ENCODE measurements at regions not wholly inside any gene's neighbourhood (a gene's known extent, or its start where the extent isn't known, plus 50 kb on each side); places are given as distances from the start of the nearest gene placed in this dataset.

DNA sequence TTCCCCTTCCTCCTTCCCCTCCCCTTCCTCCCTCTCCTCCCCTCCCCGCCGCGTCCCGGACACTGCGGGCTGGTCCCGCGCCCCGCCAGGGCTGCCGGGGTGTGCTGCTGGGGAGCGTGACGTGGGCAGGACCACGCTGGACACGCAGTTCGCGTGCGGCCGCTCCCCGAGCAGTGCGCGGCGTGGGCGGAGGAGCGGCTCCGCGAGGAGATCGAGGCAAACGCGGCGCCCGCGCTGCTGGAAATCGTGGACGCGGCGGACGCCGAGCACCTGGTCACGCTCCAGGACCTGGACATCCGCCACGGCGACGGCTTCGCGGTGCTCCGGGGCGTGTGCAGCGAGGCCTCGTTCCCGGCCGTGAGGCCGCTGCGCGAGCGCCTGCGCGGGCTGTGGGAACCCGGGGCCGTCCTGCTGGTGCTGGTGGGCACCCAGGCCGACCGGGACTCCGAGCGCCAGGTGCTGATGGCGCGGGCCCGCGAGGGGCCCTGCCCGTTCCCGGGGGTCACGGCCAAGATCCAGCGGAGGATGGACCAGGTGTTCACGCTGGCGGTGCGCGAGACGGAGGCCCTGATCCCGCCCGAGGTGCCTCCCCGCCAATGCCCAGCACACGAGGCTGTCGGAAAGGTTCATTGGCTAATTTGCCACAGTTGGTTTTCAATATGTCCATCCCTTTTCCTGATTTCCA, 84.3 kb downstream of the TNFAIP2 start:
- no peak for DNase-seq (ENCODE audit: low spot score)

DNA sequence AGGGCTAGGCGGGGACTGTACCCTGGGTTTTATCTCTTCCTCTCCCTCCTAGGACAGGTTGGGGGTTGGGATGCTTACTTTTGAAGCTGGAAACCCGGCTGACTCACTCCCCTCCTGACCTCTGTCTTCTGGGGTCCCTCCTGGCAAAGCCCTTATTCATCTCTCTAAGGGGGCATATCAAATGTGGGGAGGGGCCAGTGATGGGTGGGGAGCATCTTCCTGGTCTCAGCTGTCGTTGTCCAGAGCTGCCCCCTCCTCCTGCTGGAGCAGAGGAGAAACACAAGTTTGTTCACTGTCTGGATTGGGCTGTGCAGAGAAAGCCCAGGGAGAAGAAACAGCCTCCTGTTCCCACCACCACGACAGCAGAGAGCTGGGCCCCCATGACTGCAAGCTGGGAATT, 85.8 kb downstream of the TNFAIP2 start:
- no peak for DNase-seq (ENCODE audit: low spot score)

GRCh38 chr14:103209506-103209905, 86.2 kb downstream of the TNFAIP2 start:
- DNase-seq (ENCODE audit: low spot score) = no peak

GRCh38 chr14:103213331-103213730, 90.1 kb downstream of the TNFAIP2 start:
- DNase-seq (ENCODE audit: low spot score) = no peak

GRCh38 chr14:103214461-103214958, 91.2 kb downstream of the TNFAIP2 start:
- no peak for DNase-seq (ENCODE audit: low spot score)

GRCh38 chr14:103216399-103216798, 93.1 kb downstream of the TNFAIP2 start:
- DNase-seq (ENCODE audit: low spot score) = no peak

DNA sequence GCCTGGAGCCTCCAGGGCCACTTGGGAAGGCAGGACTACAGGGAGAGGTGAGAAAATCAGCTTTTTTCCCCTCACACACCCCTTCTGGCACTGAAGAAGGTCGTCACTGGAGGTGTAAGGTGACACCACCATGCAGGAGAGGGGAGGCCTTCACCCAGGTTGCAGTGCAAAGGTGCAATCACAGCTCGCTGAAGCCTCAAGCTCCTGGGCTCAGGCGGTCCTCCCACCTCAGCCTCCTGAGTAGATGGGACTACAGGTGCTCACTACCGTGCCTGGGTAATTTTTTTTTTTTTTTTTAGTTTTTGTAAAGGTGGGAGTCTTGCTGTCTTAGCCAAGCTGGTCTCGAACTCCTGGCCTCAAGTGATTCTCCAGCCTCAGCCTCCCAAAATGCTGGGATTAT, 93.6 kb downstream of the TNFAIP2 start:
- DNase-seq (ENCODE audit: low spot score) = no peak

GRCh38 chr14:103217538-103217937, 94.3 kb downstream of the TNFAIP2 start:
- DNase-seq (ENCODE audit: low spot score) = no peak

DNA sequence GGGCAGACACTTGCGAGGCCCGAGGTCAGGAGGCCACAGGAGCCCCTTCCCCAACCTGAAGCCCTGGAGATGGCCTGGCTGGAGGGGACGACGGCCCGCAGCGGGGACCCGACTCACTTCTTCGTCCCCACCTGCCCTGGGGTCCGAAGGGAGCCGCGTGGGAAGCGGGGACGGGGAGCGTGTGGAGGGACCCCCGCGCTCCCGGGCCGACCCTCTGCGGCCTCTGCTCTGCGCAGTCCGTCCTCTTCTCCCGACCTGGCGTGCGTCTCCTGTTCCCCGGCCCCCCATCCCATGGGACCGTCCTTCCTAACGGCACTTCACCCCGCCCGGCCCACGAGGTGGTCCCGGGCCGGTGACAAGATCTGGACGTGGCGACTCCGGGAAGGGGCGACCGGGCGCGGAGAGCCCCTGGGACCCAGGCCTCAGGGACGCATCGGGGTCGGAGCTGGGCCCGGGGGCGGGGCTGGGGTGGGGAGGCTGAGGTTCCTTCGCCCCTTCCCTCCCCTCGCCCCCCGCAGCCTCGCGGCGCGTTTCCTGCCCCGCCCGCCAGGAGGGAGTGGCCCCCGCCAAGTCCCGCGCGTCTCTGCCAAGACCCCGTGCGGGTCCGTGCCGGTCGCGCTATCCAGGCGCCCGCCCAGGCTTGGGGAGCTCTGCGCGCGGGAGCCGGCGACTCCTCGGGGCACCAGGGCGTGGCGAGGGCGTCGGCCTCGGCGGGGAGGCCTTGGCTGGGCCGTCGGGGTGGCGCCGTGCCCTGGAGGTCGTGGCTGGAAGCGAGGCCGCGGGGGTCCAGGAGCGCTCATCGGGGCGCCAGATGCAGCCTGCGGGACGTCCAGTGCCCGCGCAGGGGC, 97.1 kb downstream of the TNFAIP2 start:
- DNase-seq (ENCODE audit: low spot score) = no peak

GRCh38 chr14:103220982-103221641, 97.9 kb downstream of the TNFAIP2 start:
- DNase-seq (ENCODE audit: low spot score) = no peak

DNA sequence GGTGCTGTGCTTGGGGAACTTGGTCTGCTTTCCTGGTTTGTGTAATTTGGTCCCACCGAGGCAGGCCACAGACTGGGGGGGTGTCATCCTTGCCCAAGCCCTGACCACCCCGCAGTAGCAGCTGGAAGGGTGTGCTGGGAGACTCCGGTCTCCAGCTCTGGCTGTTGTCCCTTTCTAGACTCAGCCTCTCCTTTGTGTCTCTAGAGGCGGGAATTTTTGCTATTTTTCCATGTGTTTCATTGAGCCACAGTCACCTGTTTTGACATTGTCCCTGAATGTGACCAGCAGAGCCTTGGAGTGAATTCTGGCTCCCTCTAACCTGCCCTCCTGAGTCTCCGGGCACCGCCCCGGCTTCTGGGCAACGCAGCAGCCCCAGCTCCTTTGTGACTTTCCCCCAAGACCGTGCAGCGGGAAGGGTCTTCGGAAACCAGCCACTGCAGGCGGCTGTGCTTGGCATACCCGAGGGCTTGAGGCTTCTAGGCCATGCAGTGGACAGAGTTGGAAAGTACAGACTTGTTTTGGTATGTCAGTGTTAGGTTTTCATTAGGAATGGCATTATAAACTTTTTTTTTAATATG, 98.6 kb downstream of the TNFAIP2 start:
- DNase-seq (ENCODE audit: low spot score) = no peak

GRCh38 chr14:103223818-103224352, 100.6 kb downstream of the TNFAIP2 start:
- DNase-seq (ENCODE audit: low spot score) = no peak

- no peak for DNase-seq (ENCODE audit: low spot score)
Observed at GRCh38 chr14:103225062-103225461, 101.8 kb downstream of the TNFAIP2 start.

DNA sequence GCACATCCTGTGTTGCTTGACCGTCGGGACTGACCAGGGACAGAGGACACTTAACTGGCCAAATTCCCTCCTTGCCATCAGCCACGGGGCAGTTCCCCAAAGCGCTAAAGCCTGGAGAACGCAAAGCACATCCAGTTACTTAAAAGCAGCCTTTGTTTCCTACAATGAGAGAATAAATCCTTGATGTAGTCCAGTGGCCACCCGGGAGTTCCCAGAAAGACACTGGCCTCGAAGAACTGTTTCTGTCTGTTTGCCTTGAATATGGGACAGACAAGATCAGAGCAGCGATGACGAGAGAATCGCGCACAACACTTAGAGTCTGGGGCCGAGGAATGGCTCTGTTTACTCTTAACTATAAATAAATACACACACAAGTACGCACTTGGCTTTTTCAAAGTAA, 102.2 kb downstream of the TNFAIP2 start:
- DNase-seq (ENCODE audit: low spot score) = no peak

GRCh38 chr14:103227094-103227768, 104.0 kb downstream of the TNFAIP2 start:
- no peak for DNase-seq (ENCODE audit: low spot score)

DNA sequence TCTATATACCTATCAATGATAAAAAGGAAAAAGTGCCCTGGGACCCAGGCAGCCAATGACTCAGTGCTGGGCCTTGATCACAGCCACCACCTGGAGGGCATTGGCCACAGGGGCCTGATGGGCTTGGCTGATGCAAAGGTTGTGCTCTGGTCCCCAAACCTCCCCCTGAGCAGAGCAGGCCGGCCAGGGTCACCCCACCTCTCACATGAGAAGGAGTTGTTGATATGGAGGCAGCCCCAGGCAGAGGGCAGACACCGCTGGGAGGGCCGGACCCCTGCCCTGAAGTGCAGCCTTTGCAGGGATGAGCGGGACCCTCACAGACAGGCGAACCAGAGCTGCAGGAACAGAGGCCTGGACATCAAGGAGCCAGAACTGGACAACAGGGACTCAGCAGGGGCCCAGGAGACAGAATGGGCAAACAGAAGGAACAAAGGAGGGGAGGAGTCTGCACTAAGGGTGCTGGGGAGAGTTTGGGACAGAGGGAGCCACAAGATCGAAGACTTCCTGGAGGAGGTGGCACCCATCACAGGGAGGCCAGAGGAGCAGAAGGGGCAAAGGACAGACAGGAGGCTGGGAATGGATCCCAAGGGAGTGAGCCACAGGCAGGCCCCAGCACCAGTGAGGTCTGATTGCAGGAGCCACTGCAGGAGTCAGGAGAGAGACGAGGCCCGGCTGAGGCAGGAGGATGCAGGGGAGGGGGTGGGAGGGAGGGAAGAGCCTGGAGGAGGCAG, 105.0 kb downstream of the TNFAIP2 start:
- no peak for DNase-seq (ENCODE audit: low spot score)

DNA sequence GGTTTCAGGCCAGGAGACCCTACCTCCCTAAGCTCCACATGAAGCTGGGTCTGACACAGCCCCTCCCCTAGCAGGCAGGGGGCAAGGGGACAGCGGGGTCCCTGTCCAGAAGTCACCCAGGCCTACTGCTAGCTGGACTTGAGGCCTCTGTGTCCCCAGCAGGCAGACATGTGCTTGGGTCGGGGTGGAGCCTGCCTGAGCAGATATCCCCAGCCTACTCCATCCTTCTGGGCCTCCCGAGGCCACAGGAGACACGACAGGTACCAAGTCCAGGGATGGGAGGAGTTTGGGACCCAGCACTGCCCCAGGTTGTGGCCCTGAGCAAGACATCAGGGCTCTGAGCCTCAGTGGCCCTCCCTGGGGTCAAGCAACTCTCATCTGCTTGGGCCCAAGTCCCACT, 105.2 kb upstream of the EIF5 start:
- DNase-seq (ENCODE audit: low spot score) = no peak

- no peak for DNase-seq (ENCODE audit: low spot score)
Observed at GRCh38 chr14:103230021-103230420, 104.0 kb upstream of the EIF5 start.

DNA sequence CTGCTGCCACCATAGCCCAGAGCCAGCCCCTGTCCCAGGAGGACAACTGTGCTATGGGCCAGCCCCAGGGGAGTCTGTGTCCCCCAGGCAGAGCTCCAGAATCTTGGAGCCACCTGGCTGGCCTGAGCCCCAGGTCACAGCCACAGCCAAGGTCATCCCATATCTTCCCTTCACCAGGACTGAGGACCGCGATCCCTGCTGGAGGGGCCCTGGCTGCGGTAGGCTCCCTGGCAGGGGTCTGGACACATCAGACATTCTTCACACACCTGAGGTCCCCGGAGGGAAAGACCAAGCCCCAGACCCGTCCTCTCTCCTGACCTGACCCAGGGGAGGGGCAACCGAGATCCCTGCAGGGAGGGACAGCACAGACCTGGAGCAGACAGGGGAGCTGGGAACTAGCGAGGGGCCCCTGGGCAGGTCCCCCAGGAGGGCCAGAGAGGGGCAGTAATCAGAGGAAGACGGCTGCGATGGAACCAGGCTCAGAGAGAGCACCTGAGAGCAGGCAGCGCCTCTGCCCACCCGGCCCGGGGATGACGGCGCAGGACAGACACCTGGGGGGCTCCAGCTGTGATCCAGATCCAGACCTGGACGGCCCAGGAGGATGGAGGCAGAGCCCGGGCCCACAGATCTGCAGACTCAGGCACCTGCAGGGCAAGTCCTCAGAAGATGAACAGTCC, 103.2 kb upstream of the EIF5 start:
- no peak for DNase-seq (ENCODE audit: low spot score)

- no peak for DNase-seq (ENCODE audit: low spot score)
Observed at GRCh38 chr14:103231376-103232019, 102.5 kb upstream of the EIF5 start.

All from hematopoietic multipotent progenitor cell treated with erythropoietin and hydrocortisone succinate and interleukin-3 and kit ligand, for 15 days (in vitro differentiated cells).